ENCODE measurements at regions not wholly inside any gene's neighbourhood (a gene's known extent, or its start where the extent isn't known, plus 50 kb on each side); places are given as distances from the start of the nearest gene placed in this dataset.

GRCh38 chr12:90015228-90015627 is 306.6 kb upstream of the ATP2B1 start:
- no peak for TF ChIP-seq CTCF (IDR thresholded peaks at IDR 0.05; ENCODE audit: extremely low read depth in 1 of 2, insufficient read depth in 1 of 2, low read depth in 1 of 2, low read length in 2 of 2)
- TF ChIP-seq EZH2 (IDR thresholded peaks at IDR 0.05; ENCODE audit: borderline replicate concordance, low read depth, low read length, severe bottlenecking): no peak
- no peak for TF ChIP-seq POLR2AphosphoS5 (IDR thresholded peaks at IDR 0.05; ENCODE audit: insufficient read depth, low read depth, low read length)
- no peak for TF ChIP-seq MAX (IDR thresholded peaks at IDR 0.05; ENCODE audit: insufficient read depth, insufficient read length)
- TF ChIP-seq POLR2A (IDR thresholded peaks at IDR 0.05; ENCODE audit: low read depth, low read length): no peak
